K562 (cell line): ENCODE measurements at regions not wholly inside any gene's neighbourhood (a gene's known extent, or its start where the extent isn't known, plus 50 kb on each side); places are given as distances from the start of the nearest gene placed in this dataset.
A peak's percentile ranks its signal among the peaks of the same experiment; 100 is the strongest.

Experiments used
- ATAC-seq: fragments of 200-7000 bp; cut with Tn5 transposase; 3 replicates; pipeline ENCODE4 v1.9.1; 2020; ENCODE audit warnings: moderate library complexity
- BruUV-seq: library from RNA; stranded (reverse); fragments of 400-500 nt; replicated peaks from 2 replicates; lab custom pipeline; 2021; lab: Mats Ljungman, UMichigan
- CTCF ChIA-PET: fragments of 300-600 bp; formaldehyde crosslinking; extraction: SDS; loops from one replicate; lab custom pipeline; 2021; ENCODE audit warnings: low intra/inter-chr PET ratio; lab: Yijun Ruan, JAX
- POLR2A ChIA-PET: fragments of 300-600, 350-650 bp; sonication (Branson Sonifier 250); formaldehyde crosslinking; extraction: SDS; loops from one replicate; lab custom pipeline; 2021; ENCODE audit warnings: antibody characterized with exemption, inconsistent platforms; lab: Yijun Ruan, JAX
- DNase-seq, 4 experiments: peaks; one replicate each; pipeline versions ENCODE4 v3.0.0 to v3.0.0-alpha.2; 2011 to 2018; ENCODE audit warnings: low spot score in 3 of 4, mixed read lengths in 3 of 4; ENCODE audit errors: extremely low read depth in 1 of 4
- FAIRE-seq: peaks from 2 replicates; lab custom pipeline; 2011; peaks lifted over from hg19 to GRCh38; lab: Jason Lieb, UNC
- H2AFZ ChIP-seq: 2 replicates; pipeline ENCODE4 v1.6.0; 2011; ENCODE audit warnings: low read depth, low read length, control low read depth, inconsistent platforms
- H3K27ac ChIP-seq: fragments of 200-600 bp; 3 replicates; pipeline ENCODE4 v1.8.0; 2011; ENCODE audit warnings: low read depth, mild to moderate bottlenecking, control low read depth, inconsistent platforms, low read length, moderate library complexity, mixed read lengths; ENCODE audit errors: extremely low read depth
- H3K27me3 ChIP-seq, 2 experiments: fragments of 300-600 bp in 1 of 2; 2 replicates in 1 of 2; 3 replicates in 1 of 2; pipeline versions ENCODE4 v1.6.0 to v1.8.0; 2011; ENCODE audit warnings: inconsistent platforms in 2 of 2, low read length in 2 of 2, mild to moderate bottlenecking in 1 of 2, mixed read lengths in 1 of 2, moderate library complexity in 1 of 2; ENCODE audit not compliant: control insufficient read depth in 2 of 2, insufficient read depth in 2 of 2
- H3K36me3 ChIP-seq: fragments of 300-600 bp; 3 replicates; pipeline ENCODE4 v1.8.0; 2011; ENCODE audit warnings: mild to moderate bottlenecking, low read length, inconsistent platforms; ENCODE audit not compliant: control insufficient read depth, insufficient read depth
- H3K4me1 ChIP-seq, 2 experiments: fragments of 200-600 bp in 1 of 2; replicated peaks in 1 of 2; 2 replicates in 1 of 2; 3 replicates in 1 of 2; pipeline versions ENCODE4 v1.5.1 to v1.8.0; 2011; ENCODE audit warnings: inconsistent platforms in 2 of 2, low read length in 2 of 2, mild to moderate bottlenecking in 1 of 2, mixed read lengths in 1 of 2, moderate library complexity in 1 of 2; ENCODE audit not compliant: control insufficient read depth in 2 of 2, insufficient read depth in 2 of 2
- H3K4me2 ChIP-seq: 2 replicates; pipeline ENCODE4 v1.6.1; 2011; ENCODE audit warnings: low read length, control low read depth, inconsistent platforms, mixed read lengths; ENCODE audit not compliant: insufficient read depth
- H3K4me3 ChIP-seq: fragments of 200-600 bp; sonication (generic), shearing (Covaris generic); 2 replicates; pipeline ENCODE4 v1.5.1; 2016; ENCODE audit warnings: control low read depth, inconsistent platforms
- H3K79me2 ChIP-seq: fragments of 200-600 bp; 3 replicates; pipeline ENCODE4 v1.8.0; 2011; ENCODE audit warnings: low read length, inconsistent platforms; ENCODE audit not compliant: control insufficient read depth, insufficient read depth
- H3K9ac ChIP-seq, 2 experiments: 2 replicates each; pipeline versions ENCODE4 v1.6.0 to v1.6.1; 2011; ENCODE audit warnings: low read depth in 2 of 2, low read length in 2 of 2, control low read depth in 1 of 2, inconsistent platforms in 1 of 2, mild to moderate bottlenecking in 1 of 2, mixed read lengths in 1 of 2; ENCODE audit not compliant: insufficient read depth in 1 of 2
- H3K9me1 ChIP-seq: one replicate; pipeline ENCODE4 v1.6.0; 2011; ENCODE audit warnings: inconsistent platforms, mild to moderate bottlenecking, low read length, moderate library complexity; ENCODE audit not compliant: control insufficient read depth, insufficient read depth
- H3K9me3 ChIP-seq: replicated peaks from 2 replicates; pipeline ENCODE4 v1.5.1; 2011; ENCODE audit warnings: low read depth, low read length, inconsistent platforms; ENCODE audit not compliant: control insufficient read depth, insufficient read depth
- H4K20me1 ChIP-seq: replicated peaks from 2 replicates; pipeline ENCODE4 v1.6.1; 2011; ENCODE audit warnings: low read length, inconsistent platforms, mixed read lengths; ENCODE audit not compliant: control insufficient read depth, insufficient read depth
- C11orf30 ChIP-seq: fragments of 450-650 bp; IDR thresholded peaks from 2 replicates; pipeline ENCODE4 v1.6.1; 2016; ENCODE audit warnings: low read depth, mild to moderate bottlenecking
- PCBP1 ChIP-seq: fragments of 200-400 bp; formaldehyde crosslinking; IDR thresholded peaks from 2 replicates; pipeline ENCODE4 v1.6.1; 2018; ENCODE audit warnings: mild to moderate bottlenecking, low read depth, low read length; ENCODE audit not compliant: poor library complexity, severe bottlenecking
- ZNF318 ChIP-seq, 2 experiments: fragments of 450-650 bp; IDR thresholded peaks; 2 replicates each; pipeline ENCODE4 v1.6.1; 2016; ENCODE audit warnings: mild to moderate bottlenecking in 2 of 2, borderline replicate concordance in 1 of 2, low read depth in 1 of 2, moderate library complexity in 1 of 2
- ZNF609 ChIP-seq: sonication (generic); formaldehyde crosslinking; IDR thresholded peaks from 2 replicates; pipeline ENCODE4 v1.8.1; 2023; ENCODE audit warnings: missing genetic modification reagents, mild to moderate bottlenecking, borderline replicate concordance
- WGBS: fragments of 100-300 bp; shearing (Covaris generic); methylation state at CpG from one replicate; pipeline ENCODE4 v1.1.6; 2016; ENCODE audit warnings: low coverage, mixed read lengths; ENCODE audit not compliant: insufficient coverage; ENCODE audit errors: missing lambda C conversion rate; 5-methylcytosine and 5-hydroxymethylcytosine counted together
- in situ Hi-C: fragments of 300-500 bp; cut with MboI; formaldehyde crosslinking; loops from 4 replicates; pipeline ENCODE4 v1.15.0; 2018; ENCODE audit warnings: inconsistent platforms, mixed read lengths
- intact Hi-C: fragments of 100-400 bp; cut with micrococcal nuclease; formaldehyde crosslinking; loops from 2 replicates; pipeline ENCODE4 v1.14.2; 2022
- TF ChIP-seq, protein P1 (sequence below): fragments of 450-650 bp; IDR thresholded peaks from 2 replicates; pipeline ENCODE4 v1.6.1; 2016

- H3K9me3 ChIP-seq: no peaks in the 10 kb centered on the region
- no TSS peak for BruUV-seq
- H3K4me3 ChIP-seq: peak overlapping the region; percentile 72
- H3K27ac ChIP-seq: peak overlapping the region; percentile 98
- no peaks in the 10 kb centered on the region for H3K9me1 ChIP-seq
- peaks cover 94% of the 10 kb centered on the region for H3K79me2 ChIP-seq
- in situ Hi-C loops: no loop called here
- no peaks in the 10 kb centered on the region for H3K27me3 ChIP-seq
- no peak overlapping the region for H2AFZ ChIP-seq
- WGBS: 6% methylated on average over 5 of the region's 5 CpGs
- peak in 1 of 4 experiments; percentile 56 for DNase-seq
- H4K20me1 ChIP-seq: peaks cover 11% of the 10 kb centered on the region; the same call in 1 of the 2 replicates
- no peak for FAIRE-seq
- ATAC-seq: peak; percentile 3; the same call in 2 of the 3 replicates
- POLR2A ChIA-PET: interaction anchor here (0.6 to 9.3 kb wide), 4 partner anchors 18 to 912 kb away, joined by 3 to 726 read pairs (median 3); a partner anchor contains a TSS
- H3K36me3 ChIP-seq: peaks cover 67% of the 10 kb centered on the region
- H3K4me2 ChIP-seq: peak overlapping the region; percentile 93
- H3K4me1 ChIP-seq: peaks cover 0 to 9% of the 10 kb centered on the region in 2 experiments; a peak in 3 of 5 replicates
- intact Hi-C loops: no loop called here
- H3K9ac ChIP-seq: peak overlapping the region; percentile 87 to 99
- CTCF ChIA-PET: interaction anchor here (0.5 to 0.9 kb wide), 2 partner anchors 13 to 934 kb away, joined by 3 read pairs; no protein-coding TSS in a partner anchor
- TF ChIP-seq C11orf30: peak; percentile 96
- TF ChIP-seq, protein P1, sequence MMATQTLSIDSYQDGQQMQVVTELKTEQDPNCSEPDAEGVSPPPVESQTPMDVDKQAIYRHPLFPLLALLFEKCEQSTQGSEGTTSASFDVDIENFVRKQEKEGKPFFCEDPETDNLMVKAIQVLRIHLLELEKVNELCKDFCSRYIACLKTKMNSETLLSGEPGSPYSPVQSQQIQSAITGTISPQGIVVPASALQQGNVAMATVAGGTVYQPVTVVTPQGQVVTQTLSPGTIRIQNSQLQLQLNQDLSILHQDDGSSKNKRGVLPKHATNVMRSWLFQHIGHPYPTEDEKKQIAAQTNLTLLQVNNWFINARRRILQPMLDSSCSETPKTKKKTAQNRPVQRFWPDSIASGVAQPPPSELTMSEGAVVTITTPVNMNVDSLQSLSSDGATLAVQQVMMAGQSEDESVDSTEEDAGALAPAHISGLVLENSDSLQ: peak; percentile 87
- 0 out of 2 replicates have a peak, but pooled peaks have one; percentile 79 for TF ChIP-seq ZNF609 (CRISPR knock-in tag)
- TF ChIP-seq PCBP1: no peak
- TF ChIP-seq ZNF318 (IDR thresholded peaks at IDR 0.05; ENCODE audit: borderline replicate concordance in 1 of 2, low read depth in 1 of 2): peak; percentile 55 to 69; a peak in 1 of 4 replicates
Measured at GRCh38 chr6:27129095-27129815, 118.2 kb upstream of the PRSS16 start.
